HG03469 (cell line): ENCODE measurements at regions not wholly inside any gene's neighbourhood (a gene's known extent, or its start where the extent isn't known, plus 50 kb on each side); places are given as distances from the start of the nearest gene placed in this dataset.

Source experiments
- ATAC-seq: cut with Tn5 transposase; IDR thresholded peaks from one replicate; pipeline ENCODE4 v1.9.1; 2021; ENCODE audit warnings: mild to moderate bottlenecking, moderate library complexity, moderate number of reproducible peaks; ENCODE audit not compliant: unreplicated experiment

GRCh38 chr1:56196839-56197238, 382.5 kb downstream of the PLPP3 start:
- no peak for ATAC-seq

- no peak for ATAC-seq
Observed at GRCh38 chr1:56194701-56195300, 384.6 kb downstream of the PLPP3 start.

GRCh38 chr1:56193656-56194055, 385.7 kb downstream of the PLPP3 start:
- ATAC-seq = no peak

GRCh38 chr1:56191369-56191768, 388.0 kb downstream of the PLPP3 start:
- ATAC-seq = no peak

- ATAC-seq = no peak
Observed at GRCh38 chr1:56190806-56191365, 388.5 kb downstream of the PLPP3 start.

GRCh38 chr1:56189946-56190805, 389.2 kb downstream of the PLPP3 start:
- no peak for ATAC-seq

GRCh38 chr1:56189454-56189853, 389.9 kb downstream of the PLPP3 start:
- ATAC-seq = no peak

GRCh38 chr1:56188855-56189254, 390.5 kb downstream of the PLPP3 start:
- ATAC-seq = no peak

- ATAC-seq = no peak
Observed at GRCh38 chr1:56188221-56188620, 391.1 kb downstream of the PLPP3 start.

GRCh38 chr1:56187405-56187804, 392.0 kb downstream of the PLPP3 start:
- ATAC-seq = no peak

GRCh38 chr1:56185493-56185892, 393.9 kb downstream of the PLPP3 start:
- ATAC-seq = no peak

- ATAC-seq = no peak
Observed at GRCh38 chr1:56183151-56183550, 396.2 kb downstream of the PLPP3 start.

- no peak for ATAC-seq
Observed at GRCh38 chr1:56180520-56181190, 398.7 kb downstream of the PLPP3 start.

- no peak for ATAC-seq
Observed at GRCh38 chr1:56179543-56179942, 399.8 kb downstream of the PLPP3 start.

GRCh38 chr1:56175211-56175610, 404.2 kb downstream of the PLPP3 start:
- no peak for ATAC-seq

GRCh38 chr1:56174176-56174885, 405.0 kb downstream of the PLPP3 start:
- no peak for ATAC-seq

- ATAC-seq = no peak
Observed at GRCh38 chr1:56173736-56174135, 405.6 kb downstream of the PLPP3 start.

- ATAC-seq = no peak
Observed at GRCh38 chr1:56171670-56172069, 407.7 kb downstream of the PLPP3 start.

GRCh38 chr1:56170784-56171320, 408.5 kb downstream of the PLPP3 start:
- ATAC-seq = no peak

- ATAC-seq = no peak
Observed at GRCh38 chr1:56169856-56170255, 409.5 kb downstream of the PLPP3 start.

- no peak for ATAC-seq
Observed at GRCh38 chr1:56168176-56168575, 411.2 kb downstream of the PLPP3 start.
